ENCODE measurements at regions not wholly inside any gene's neighbourhood (a gene's known extent, or its start where the extent isn't known, plus 50 kb on each side); places are given as distances from the start of the nearest gene placed in this dataset.

DNA sequence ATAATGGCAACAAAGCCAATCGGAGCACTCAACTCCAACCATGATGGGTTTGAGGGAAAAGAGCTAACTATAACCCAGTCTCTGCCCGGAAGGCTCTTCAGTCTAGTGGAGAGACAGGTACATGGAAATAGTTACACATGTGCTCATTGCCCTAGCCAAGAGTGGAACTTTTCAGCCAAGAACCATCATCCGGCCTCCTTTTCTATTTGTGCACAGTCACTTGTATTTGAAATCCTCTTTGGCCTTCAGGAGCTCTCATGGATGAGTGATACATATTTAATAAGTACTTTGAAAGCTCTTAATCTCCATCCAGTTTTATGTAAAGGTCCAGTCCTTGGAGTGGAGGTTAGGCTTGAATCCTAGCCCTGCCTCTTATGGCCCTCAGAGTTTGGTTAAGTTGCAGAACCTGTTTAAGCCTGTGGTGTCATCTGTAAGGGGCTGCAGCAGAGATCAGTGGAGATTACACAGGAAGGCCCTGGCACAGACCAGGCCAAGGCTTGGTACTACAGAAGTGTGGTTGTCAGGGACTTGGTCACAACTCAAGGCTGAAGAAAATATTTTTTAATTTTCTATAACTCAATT lies 72.3 kb upstream of the SMLR1 start:
- H3K4me3 ChIP-seq, result no peak overlapping the region
- no peak for DNase-seq (ENCODE audit: low spot score in 2 of 2)
- no peaks in the 10 kb centered on the region for H3K27me3 ChIP-seq
- H3K27ac ChIP-seq, result no peak overlapping the region
- TF ChIP-seq, protein P1, sequence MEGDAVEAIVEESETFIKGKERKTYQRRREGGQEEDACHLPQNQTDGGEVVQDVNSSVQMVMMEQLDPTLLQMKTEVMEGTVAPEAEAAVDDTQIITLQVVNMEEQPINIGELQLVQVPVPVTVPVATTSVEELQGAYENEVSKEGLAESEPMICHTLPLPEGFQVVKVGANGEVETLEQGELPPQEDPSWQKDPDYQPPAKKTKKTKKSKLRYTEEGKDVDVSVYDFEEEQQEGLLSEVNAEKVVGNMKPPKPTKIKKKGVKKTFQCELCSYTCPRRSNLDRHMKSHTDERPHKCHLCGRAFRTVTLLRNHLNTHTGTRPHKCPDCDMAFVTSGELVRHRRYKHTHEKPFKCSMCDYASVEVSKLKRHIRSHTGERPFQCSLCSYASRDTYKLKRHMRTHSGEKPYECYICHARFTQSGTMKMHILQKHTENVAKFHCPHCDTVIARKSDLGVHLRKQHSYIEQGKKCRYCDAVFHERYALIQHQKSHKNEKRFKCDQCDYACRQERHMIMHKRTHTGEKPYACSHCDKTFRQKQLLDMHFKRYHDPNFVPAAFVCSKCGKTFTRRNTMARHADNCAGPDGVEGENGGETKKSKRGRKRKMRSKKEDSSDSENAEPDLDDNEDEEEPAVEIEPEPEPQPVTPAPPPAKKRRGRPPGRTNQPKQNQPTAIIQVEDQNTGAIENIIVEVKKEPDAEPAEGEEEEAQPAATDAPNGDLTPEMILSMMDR (IDR thresholded peaks at IDR 0.05), result no peak
- no peak for TF ChIP-seq POLR2A (IDR thresholded peaks at IDR 0.05)
- TF ChIP-seq POLR2AphosphoS5 (IDR thresholded peaks at IDR 0.05), result no peak
- no peak for TF ChIP-seq EP300 (IDR thresholded peaks at IDR 0.05)
- peaks cover under 1% of the 10 kb centered on the region for H3K9me3 ChIP-seq
- H3K4me1 ChIP-seq, result no peaks in the 10 kb centered on the region
- WGBS, result 90% methylated on average over 3 of the region's 3 CpGs
- H3K36me3 ChIP-seq, result no peaks in the 10 kb centered on the region

DNA sequence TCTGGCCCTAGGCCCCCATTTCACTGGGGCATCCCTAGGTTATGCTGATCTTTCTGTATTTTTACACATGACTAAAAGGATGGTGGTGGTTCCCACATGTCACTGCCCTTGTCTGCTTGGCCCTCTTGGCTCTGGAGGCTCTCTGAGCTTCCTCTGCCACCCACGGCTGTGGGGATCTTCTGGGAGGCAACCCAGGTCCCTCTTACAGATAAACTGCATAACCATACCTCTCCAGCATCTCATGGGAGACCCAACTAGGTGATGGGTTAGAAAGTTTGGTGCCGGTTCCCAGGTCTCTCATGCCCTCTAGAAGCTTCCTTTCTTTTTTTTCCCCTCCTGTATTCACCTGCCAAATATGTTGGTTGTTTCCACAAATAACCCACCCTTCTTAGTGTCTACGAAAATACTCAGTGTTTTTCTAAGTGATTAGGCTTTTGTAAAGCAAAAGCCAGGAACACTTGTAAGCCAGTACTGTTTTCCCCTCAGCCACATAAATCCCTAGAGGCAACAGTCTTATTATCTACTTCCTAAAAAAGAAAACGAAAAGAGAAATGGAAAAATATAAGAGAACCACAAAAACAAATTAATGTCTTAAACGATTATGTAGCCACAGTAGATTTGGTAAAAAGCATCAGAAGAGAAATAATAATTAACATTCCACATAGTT lies 71.7 kb upstream of the SMLR1 start:
- 57% methylated on average over 5 of the region's 5 CpGs for WGBS
- TF ChIP-seq, protein P1 (IDR thresholded peaks at IDR 0.05), result no peak
- TF ChIP-seq EP300 (IDR thresholded peaks at IDR 0.05) (no peak), POLR2AphosphoS5 (IDR thresholded peaks at IDR 0.05) (no peak), POLR2A (IDR thresholded peaks at IDR 0.05) (no peak)
- Histone ChIP-seq H3K36me3 (no peaks in the 10 kb centered on the region), H3K9me3 (no peaks in the 10 kb centered on the region), H3K4me1 (no peaks in the 10 kb centered on the region), H3K27ac (no peak overlapping the region), H3K27me3 (no peaks in the 10 kb centered on the region), H3K4me3 (no peak overlapping the region)
- DNase-seq (ENCODE audit: low spot score in 2 of 2), result no peak

DNA sequence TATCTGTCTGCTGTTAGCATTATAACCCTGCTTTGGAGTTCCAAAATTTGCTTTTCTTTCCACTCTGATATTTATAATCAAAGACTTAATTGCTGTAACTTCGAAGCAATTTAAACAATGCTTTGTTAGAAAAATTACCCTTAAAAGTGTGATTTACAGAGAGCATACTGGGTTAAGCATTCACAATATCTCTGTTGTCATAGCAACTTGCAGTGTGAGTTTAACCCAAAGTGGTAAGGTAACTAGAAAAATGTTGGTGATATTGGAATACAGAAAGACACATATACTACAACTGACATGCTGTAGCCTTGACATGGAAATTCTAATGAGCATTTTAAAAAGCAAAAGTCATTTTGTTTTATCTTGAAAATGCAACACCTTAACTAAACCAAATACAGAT lies 70.4 kb upstream of the SMLR1 start:
- 78% methylated on average over 1 of the region's 1 CpG for WGBS
- no peak for DNase-seq (ENCODE audit: low spot score in 2 of 2)
- Histone ChIP-seq H3K4me3 (no peak overlapping the region), H3K27me3 (no peaks in the 10 kb centered on the region), H3K27ac (no peak overlapping the region), H3K9me3 (no peaks in the 10 kb centered on the region), H3K4me1 (no peaks in the 10 kb centered on the region), H3K36me3 (no peaks in the 10 kb centered on the region)
- TF ChIP-seq POLR2A (IDR thresholded peaks at IDR 0.05), result no peak
- no peak for TF ChIP-seq EP300 (IDR thresholded peaks at IDR 0.05)
- TF ChIP-seq POLR2AphosphoS5 (IDR thresholded peaks at IDR 0.05), result no peak
- TF ChIP-seq, protein P1 (IDR thresholded peaks at IDR 0.05), result no peak

DNA sequence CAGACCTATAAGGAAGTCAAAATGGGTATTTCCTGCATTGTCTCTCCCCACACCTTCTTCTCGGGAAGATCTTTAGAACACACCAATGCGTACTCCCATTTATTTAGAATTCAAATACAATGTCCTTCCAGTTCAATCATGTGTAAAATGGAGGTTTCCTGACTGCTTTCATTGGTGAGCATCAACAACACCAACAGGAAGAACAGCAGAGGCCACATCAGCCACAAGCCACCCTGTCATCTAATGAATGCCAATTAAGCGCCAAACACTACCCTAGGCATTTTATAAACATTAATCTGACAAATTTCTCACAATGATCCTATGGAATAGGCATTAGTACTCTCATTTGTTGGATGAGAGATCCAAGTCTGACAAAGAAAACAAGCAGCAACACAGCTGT lies 68.4 kb upstream of the SMLR1 start:
- no peak for DNase-seq (ENCODE audit: low spot score in 2 of 2)
- H3K36me3 ChIP-seq, result no peaks in the 10 kb centered on the region
- 89% methylated on average over 3 of the region's 3 CpGs for WGBS
- TF ChIP-seq, protein P1 (IDR thresholded peaks at IDR 0.05), result no peak
- TF ChIP-seq EP300 (IDR thresholded peaks at IDR 0.05), result no peak
- no peak for TF ChIP-seq POLR2AphosphoS5 (IDR thresholded peaks at IDR 0.05)
- no peak for TF ChIP-seq POLR2A (IDR thresholded peaks at IDR 0.05)
- no peak overlapping the region for H3K4me3 ChIP-seq
- no peak overlapping the region for H3K27ac ChIP-seq
- H3K27me3 ChIP-seq, result no peaks in the 10 kb centered on the region
- no peaks in the 10 kb centered on the region for H3K4me1 ChIP-seq
- no peaks in the 10 kb centered on the region for H3K9me3 ChIP-seq

DNA sequence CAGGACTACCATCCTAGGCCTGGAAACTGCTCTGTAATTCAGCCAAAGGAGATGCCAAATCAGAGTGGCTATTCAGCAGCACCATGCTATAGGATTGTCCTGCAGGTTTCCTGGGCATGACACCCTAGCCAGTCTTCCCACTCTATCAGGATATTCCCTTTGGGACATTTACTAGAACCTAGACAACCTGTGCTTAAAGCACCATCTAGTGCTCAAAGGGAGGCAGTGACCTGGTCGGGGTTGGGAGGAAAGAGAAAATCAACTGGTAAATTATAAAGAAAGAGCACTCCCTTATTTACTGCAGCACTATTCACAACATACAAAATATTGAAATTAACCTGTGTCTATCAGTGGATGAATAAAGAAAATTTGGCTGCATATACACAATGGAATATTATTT lies 67.2 kb upstream of the SMLR1 start:
- TF ChIP-seq POLR2A (IDR thresholded peaks at IDR 0.05) (no peak), EP300 (IDR thresholded peaks at IDR 0.05) (no peak), POLR2AphosphoS5 (IDR thresholded peaks at IDR 0.05) (no peak)
- TF ChIP-seq, protein P1 (IDR thresholded peaks at IDR 0.05), result no peak
- H3K9me3 ChIP-seq, result no peaks in the 10 kb centered on the region
- no peak overlapping the region for H3K4me3 ChIP-seq
- no peaks in the 10 kb centered on the region for H3K4me1 ChIP-seq
- DNase-seq (ENCODE audit: low spot score in 2 of 2), result no peak
- no peaks in the 10 kb centered on the region for H3K27me3 ChIP-seq
- H3K36me3 ChIP-seq, result no peaks in the 10 kb centered on the region
- 85% methylated on average over 1 of the region's 1 CpG for WGBS
- H3K27ac ChIP-seq, result no peak overlapping the region

All from suprapubic skin (tissue), 4 donors.